Uterus (tissue), 2 donors: ENCODE measurements at regions not wholly inside any gene's neighbourhood (a gene's known extent, or its start where the extent isn't known, plus 50 kb on each side); places are given as distances from the start of the nearest gene placed in this dataset.

ENCODE experiments used
- CTCF ChIP-seq, 4 experiments: fragments of 200-600 bp in 2 of 4; fragments of 450-650 bp in 2 of 4; sonication (generic) in 2 of 4; IDR thresholded peaks; one replicate each; pipeline ENCODE4 v1.5.1; 2016 to 2019; ENCODE audit warnings: antibody characterized with exemption in 4 of 4, mild to moderate bottlenecking in 2 of 4, moderate library complexity in 1 of 4
- POLR2A ChIP-seq, 2 donors: fragments of 450-650 bp; IDR thresholded peaks; one replicate each; pipeline ENCODE4 v1.6.1; 2016; ENCODE audit warnings: antibody characterized with exemption in 2 of 2, mild to moderate bottlenecking in 1 of 2, moderate library complexity in 1 of 2

- TF ChIP-seq POLR2A (IDR thresholded peaks at IDR 0.05) (no peak), CTCF (IDR thresholded peaks at IDR 0.05) (no peak)
Measured at GRCh38 chr10:124305984-124306383, 112.7 kb downstream of the OAT start.
